Loucy (cell line): ENCODE measurements at regions not wholly inside any gene's neighbourhood (a gene's known extent, or its start where the extent isn't known, plus 50 kb on each side); places are given as distances from the start of the nearest gene placed in this dataset.
"Not testable (repeated sequence)": the region's sequence is repeated elsewhere in the genome, so short reads cannot be mapped to it uniquely, and the experiment has no call there.

Experiments
- H2AFZ ChIP-seq: fragments of 200-600 bp; sonication (generic); 2 replicates; pipeline ENCODE4 v1.6.0; 2016; ENCODE audit warnings: antibody characterized with exemption, mild to moderate bottlenecking, low read length, moderate library complexity
- H3F3A ChIP-seq: fragments of 200-600 bp; 2 replicates; pipeline ENCODE4 v1.6.0; 2016; ENCODE audit warnings: antibody characterized with exemption, low read depth, mild to moderate bottlenecking
- H3K27me3 ChIP-seq: fragments of 200-600 bp; sonication (generic); 2 replicates; pipeline ENCODE4 v1.6.1; 2014; ENCODE audit warnings: low read length, mild to moderate bottlenecking; ENCODE audit not compliant: insufficient read depth, poor library complexity, severe bottlenecking
- H3K36me3 ChIP-seq: fragments of 200-600 bp; sonication (generic); 2 replicates; pipeline ENCODE4 v1.6.1; 2016; ENCODE audit warnings: low read length; ENCODE audit not compliant: insufficient read depth
- H3K4me1 ChIP-seq: fragments of 200-600 bp; sonication (generic); 2 replicates; pipeline ENCODE4 v1.5.1; 2014; ENCODE audit warnings: low read length, mild to moderate bottlenecking; ENCODE audit not compliant: insufficient read depth, poor library complexity, severe bottlenecking
- H3K4me2 ChIP-seq: fragments of 200-600 bp; sonication (generic); 2 replicates; pipeline ENCODE4 v1.6.0; 2014; ENCODE audit warnings: antibody characterized with exemption, low read length, low read depth, mild to moderate bottlenecking; ENCODE audit not compliant: poor library complexity, severe bottlenecking
- H3K4me3 ChIP-seq: fragments of 200-600 bp; sonication (generic); 2 replicates; pipeline ENCODE4 v1.5.1; 2014; ENCODE audit warnings: low read length, mild to moderate bottlenecking, mixed read lengths; ENCODE audit not compliant: poor library complexity, severe bottlenecking
- H3K79me2 ChIP-seq: fragments of 200-600 bp; sonication (generic); 2 replicates; pipeline ENCODE4 v1.6.1; 2014; ENCODE audit warnings: low read length; ENCODE audit not compliant: insufficient read depth
- H3K9ac ChIP-seq: fragments of 200-600 bp; sonication (generic); 2 replicates; pipeline ENCODE4 v1.6.0; 2014; ENCODE audit warnings: mild to moderate bottlenecking, low read depth, low read length, moderate library complexity; ENCODE audit not compliant: poor library complexity, severe bottlenecking
- H3K9me2 ChIP-seq: fragments of 200-600 bp; sonication (generic); replicated peaks from 2 replicates; pipeline ENCODE4 v1.6.1; 2016; ENCODE audit warnings: low read depth, low read length, mixed read lengths
- H3K9me3 ChIP-seq: fragments of 200-600 bp; sonication (generic); 2 replicates; pipeline ENCODE4 v1.6.1; 2014; ENCODE audit warnings: mild to moderate bottlenecking, antibody characterized with exemption, low read length, low read depth; ENCODE audit not compliant: insufficient read depth
- H4K20me1 ChIP-seq: fragments of 200-600 bp; sonication (generic); 2 replicates; pipeline ENCODE4 v1.6.0; 2014; ENCODE audit warnings: antibody characterized with exemption, low read length, mild to moderate bottlenecking; ENCODE audit not compliant: insufficient read depth, poor library complexity, severe bottlenecking
- EZH2phosphoT487 ChIP-seq: fragments of 200-600 bp; IDR thresholded peaks from 2 replicates; pipeline ENCODE4 v1.6.1; 2018; ENCODE audit warnings: antibody characterized with exemption, mild to moderate bottlenecking, moderate library complexity, borderline replicate concordance
- TF ChIP-seq, protein P1 (sequence below): fragments of 200-600 bp; sonication (generic); conservative IDR thresholded peaks from 2 replicates; pipeline ENCODE4 v1.5.1; 2014; ENCODE audit warnings: mild to moderate bottlenecking, antibody characterized with exemption, low read length

DNA sequence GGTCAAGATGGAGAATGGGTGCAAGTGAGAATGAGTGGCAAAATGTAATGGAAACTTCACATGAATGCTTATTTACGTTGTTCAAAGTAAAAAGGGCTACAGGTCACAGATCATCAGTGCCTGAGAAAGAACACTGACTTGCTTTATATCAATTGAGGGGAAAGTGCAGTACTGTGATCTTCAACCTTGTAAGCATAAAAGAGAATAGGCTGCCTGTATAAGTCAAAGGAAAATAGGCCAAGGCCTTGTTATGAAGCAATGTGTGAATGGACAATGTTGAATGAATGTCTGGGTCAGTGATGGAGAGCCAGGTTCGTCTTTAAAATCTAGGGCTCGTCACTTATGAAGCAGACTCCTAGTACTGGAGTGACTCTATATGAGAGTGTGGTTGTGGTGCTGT, 158.6 kb upstream of the NT5E start:
- TF ChIP-seq, protein P1, sequence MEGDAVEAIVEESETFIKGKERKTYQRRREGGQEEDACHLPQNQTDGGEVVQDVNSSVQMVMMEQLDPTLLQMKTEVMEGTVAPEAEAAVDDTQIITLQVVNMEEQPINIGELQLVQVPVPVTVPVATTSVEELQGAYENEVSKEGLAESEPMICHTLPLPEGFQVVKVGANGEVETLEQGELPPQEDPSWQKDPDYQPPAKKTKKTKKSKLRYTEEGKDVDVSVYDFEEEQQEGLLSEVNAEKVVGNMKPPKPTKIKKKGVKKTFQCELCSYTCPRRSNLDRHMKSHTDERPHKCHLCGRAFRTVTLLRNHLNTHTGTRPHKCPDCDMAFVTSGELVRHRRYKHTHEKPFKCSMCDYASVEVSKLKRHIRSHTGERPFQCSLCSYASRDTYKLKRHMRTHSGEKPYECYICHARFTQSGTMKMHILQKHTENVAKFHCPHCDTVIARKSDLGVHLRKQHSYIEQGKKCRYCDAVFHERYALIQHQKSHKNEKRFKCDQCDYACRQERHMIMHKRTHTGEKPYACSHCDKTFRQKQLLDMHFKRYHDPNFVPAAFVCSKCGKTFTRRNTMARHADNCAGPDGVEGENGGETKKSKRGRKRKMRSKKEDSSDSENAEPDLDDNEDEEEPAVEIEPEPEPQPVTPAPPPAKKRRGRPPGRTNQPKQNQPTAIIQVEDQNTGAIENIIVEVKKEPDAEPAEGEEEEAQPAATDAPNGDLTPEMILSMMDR: no peak
- TF ChIP-seq EZH2phosphoT487: no peak
- no peaks in the 10 kb centered on the region for H3K9me2 ChIP-seq

DNA sequence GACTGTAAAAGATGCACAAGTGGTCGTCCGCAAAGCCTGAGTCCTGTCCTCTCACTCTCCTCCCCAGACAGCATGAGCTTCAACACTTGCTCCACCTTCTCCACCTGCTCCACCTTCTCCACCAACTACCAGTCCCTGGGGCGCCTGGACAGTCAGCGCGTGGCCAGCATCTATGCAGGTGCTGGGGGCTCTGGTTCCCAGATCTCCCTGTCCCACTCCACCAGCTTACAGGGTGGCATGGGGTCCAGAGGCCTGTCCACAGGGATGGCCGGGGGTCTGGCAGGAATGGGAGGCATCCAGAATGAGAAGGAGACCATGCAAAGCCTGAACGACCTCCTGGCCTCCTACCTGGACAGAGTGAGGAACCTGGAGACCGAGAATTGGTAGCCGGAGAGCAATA, 162.2 kb upstream of the NT5E start:
- no peaks in the 10 kb centered on the region for H3K4me1 ChIP-seq
- H3K79me2 ChIP-seq: no peaks in the 10 kb centered on the region
- no peak overlapping the region for H3K9ac ChIP-seq
- TF ChIP-seq EZH2phosphoT487: no peak
- TF ChIP-seq, protein P1: no peak
- H3K4me3 ChIP-seq: no peak overlapping the region
- no peaks in the 10 kb centered on the region for H3F3A ChIP-seq
- no peak overlapping the region for H3K4me2 ChIP-seq
- no peaks in the 10 kb centered on the region for H3K36me3 ChIP-seq
- no peak overlapping the region for H2AFZ ChIP-seq
- H4K20me1 ChIP-seq: no peaks in the 10 kb centered on the region
- H3K27me3 ChIP-seq: no peaks in the 10 kb centered on the region
- no peaks in the 10 kb centered on the region for H3K9me2 ChIP-seq
- no peaks in the 10 kb centered on the region for H3K9me3 ChIP-seq

More for the DNA sequence above, 158.6 kb upstream of the NT5E start:
- Histone ChIP-seq H3K9ac (no peak overlapping the region), H3K27me3 (no peaks in the 10 kb centered on the region), H3F3A (no peaks in the 10 kb centered on the region), H3K4me1 (no peaks in the 10 kb centered on the region), H2AFZ (no peak overlapping the region), H3K9me3 (no peaks in the 10 kb centered on the region), H3K36me3 (no peaks in the 10 kb centered on the region), H4K20me1 (no peaks in the 10 kb centered on the region), H3K79me2 (no peaks in the 10 kb centered on the region), H3K4me3 (no peak overlapping the region), H3K4me2 (no peak overlapping the region)

DNA sequence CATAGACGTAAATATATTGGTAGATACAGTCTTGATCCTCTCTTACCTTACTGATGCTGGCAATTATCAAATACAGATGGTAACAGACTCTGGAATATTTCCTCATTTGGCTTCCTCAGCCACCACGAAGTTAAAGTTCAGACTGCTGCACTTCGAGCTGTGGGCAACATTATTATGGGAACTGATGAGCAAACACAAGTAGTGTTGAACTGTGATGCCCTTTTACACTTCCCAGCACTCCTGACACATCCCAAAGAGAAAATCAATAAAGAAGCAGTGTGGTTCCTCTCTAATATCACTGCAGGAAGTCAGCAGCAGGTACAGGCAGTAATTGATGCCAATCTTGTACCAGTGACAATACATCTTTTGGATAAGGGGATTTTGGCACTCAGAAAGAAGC, 162.7 kb upstream of the NT5E start:
- H3K36me3 ChIP-seq: no peaks in the 10 kb centered on the region
- H4K20me1 ChIP-seq: no peaks in the 10 kb centered on the region
- no peaks in the 10 kb centered on the region for H3K27me3 ChIP-seq
- no peak overlapping the region for H3K4me3 ChIP-seq
- H3K4me1 ChIP-seq: no peaks in the 10 kb centered on the region
- no peaks in the 10 kb centered on the region for H3K9me3 ChIP-seq
- H3K79me2 ChIP-seq: no peaks in the 10 kb centered on the region
- no peak for TF ChIP-seq EZH2phosphoT487
- TF ChIP-seq, protein P1: no peak
- no peaks in the 10 kb centered on the region for H3F3A ChIP-seq
- no peak overlapping the region for H3K9ac ChIP-seq
- H3K9me2 ChIP-seq: no peaks in the 10 kb centered on the region
- no peak overlapping the region for H2AFZ ChIP-seq
- no peak overlapping the region for H3K4me2 ChIP-seq

DNA sequence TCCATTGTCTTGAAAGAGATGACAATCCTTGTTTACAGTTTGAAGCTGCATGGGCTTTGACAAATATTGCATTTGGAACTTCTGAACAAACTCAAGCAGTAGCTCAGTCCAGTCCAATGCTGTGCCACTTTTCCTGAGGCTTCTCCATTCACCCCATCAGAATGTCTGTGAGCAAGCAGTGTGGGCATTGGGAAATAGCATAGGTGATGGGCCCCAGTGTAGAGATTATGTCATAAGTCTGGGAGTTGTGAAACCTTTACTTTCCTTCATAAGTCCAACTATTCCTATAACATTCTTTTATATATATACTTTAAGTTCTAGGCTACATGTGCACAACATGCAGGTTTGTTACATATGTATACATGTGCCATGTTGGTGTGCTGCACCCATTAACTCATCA, 163.4 kb upstream of the NT5E start:
- H3K9ac ChIP-seq, H3K36me3 ChIP-seq, H3K9me2 ChIP-seq, H2AFZ ChIP-seq, H3K4me1 ChIP-seq, H3F3A ChIP-seq, H3K27me3 ChIP-seq, H3K79me2 ChIP-seq, H4K20me1 ChIP-seq, H3K4me3 ChIP-seq, H3K9me3 ChIP-seq, H3K4me2 ChIP-seq: not testable (repeated sequence)
